ENCODE measurements at regions not wholly inside any gene's neighbourhood (a gene's known extent, or its start where the extent isn't known, plus 50 kb on each side); places are given as distances from the start of the nearest gene placed in this dataset.
A peak's percentile ranks its signal among the peaks of the same experiment; 100 is the strongest.
"Not testable (repeated sequence)": the region's sequence is repeated elsewhere in the genome, so short reads cannot be mapped to it uniquely, and the experiment has no call there.

DNA sequence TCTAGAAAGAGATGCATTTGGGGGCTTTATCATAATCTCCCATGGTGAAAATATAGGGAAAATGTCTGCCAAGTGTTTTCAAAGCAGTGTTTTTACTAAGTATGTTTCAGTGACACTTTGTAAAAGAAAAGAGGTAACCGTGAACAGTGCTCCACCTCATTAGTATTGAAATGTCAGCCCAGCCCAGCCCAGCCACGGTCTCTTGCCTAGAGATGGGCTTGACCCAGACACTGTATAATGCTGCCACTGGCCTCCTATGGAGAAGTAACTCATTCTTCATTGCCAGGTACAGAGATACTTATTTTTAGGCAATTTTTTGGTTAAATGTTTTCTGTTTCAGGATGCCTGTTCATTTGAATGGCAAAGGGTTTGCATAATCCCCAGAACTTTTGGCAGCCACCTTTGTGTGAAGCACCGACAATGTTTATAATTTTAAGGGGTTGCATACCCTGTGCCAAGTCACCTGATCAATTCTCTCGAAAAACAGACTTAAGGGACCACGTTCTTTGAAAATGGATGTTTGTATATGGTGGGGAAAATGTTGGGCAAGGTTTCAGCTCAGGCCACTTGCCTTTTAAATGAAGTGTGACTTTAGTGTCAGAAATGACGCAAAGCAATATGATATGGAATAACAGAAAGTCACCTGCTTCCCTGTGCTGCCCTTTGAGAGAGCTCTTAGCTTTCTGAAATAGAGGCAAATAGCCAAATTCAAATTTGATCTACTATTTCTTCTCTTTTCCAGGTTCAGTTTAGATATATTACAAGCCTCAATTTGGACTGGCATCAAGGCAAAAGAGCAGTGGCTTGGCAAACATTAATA, 314.5 kb upstream of the RGPD4 start:
- WGBS, 2 donors = 51 to 52% methylated on average over 6 of the region's 6 CpGs
- Histone ChIP-seq H3K9me3 (no peaks in the 10 kb centered on the region), H3K27ac (no peak overlapping the region), H3K4me1 (no peaks in the 10 kb centered on the region), H3K4me3 (no peak overlapping the region), H3K36me3 (no peaks in the 10 kb centered on the region), H3K27me3 (no peaks in the 10 kb centered on the region)
- TF ChIP-seq POLR2AphosphoS5 (IDR thresholded peaks at IDR 0.05) = no peak
- TF ChIP-seq CTCF (IDR thresholded peaks at IDR 0.05) = no peak
- peak in 1 of 4 donors; percentile 47 for TF ChIP-seq EP300 (IDR thresholded peaks at IDR 0.05)
- peak in 1 of 2 donors; percentile 24 for DNase-seq
- ATAC-seq (ENCODE audit: low FRiP score in 2 of 2) = peak in 1 of 2 donors; percentile 45

DNA sequence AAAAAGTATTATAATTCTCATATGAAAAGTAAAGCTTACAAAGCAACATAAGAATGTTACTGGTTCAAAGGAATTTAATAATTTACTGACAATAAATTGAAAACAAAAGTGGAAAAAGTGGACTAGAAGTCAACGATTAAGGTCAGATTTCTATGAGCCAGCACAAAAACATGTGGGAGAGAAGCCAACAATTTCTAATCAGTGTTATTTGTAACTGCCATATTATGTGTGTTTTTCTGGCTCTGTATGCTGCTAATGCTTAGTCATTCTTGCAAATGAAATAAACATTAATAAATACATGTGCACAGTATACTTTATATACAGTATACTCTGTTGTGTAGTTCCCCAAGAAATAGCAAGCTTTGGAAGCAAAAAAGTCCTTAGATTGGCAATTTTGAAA, 301.3 kb upstream of the RGPD4 start:
- no peak for DNase-seq
- Histone ChIP-seq H3K4me3 (no peak overlapping the region), H3K27ac (no peak overlapping the region), H3K9me3 (no peaks in the 10 kb centered on the region), H3K27me3 (no peaks in the 10 kb centered on the region), H3K36me3 (no peaks in the 10 kb centered on the region), H3K4me1 (no peaks in the 10 kb centered on the region)
- WGBS, 2 donors = 65 to 72% methylated on average over 1 of the region's 1 CpG
- peak in 1 of 2 donors; percentile 38 for ATAC-seq (ENCODE audit: low FRiP score in 2 of 2)
- TF ChIP-seq POLR2AphosphoS5 (IDR thresholded peaks at IDR 0.05) (no peak), POLR2A (IDR thresholded peaks at IDR 0.05) (no peak), EP300 (IDR thresholded peaks at IDR 0.05) (no peak), CTCF (IDR thresholded peaks at IDR 0.05) (no peak)

- peak in 1 of 2 donors; percentile 78 for ATAC-seq (ENCODE audit: low FRiP score in 2 of 2)
- WGBS, 2 donors = 65 to 88% methylated on average over 1 of the region's 1 CpG
- Histone ChIP-seq H3K9me3 (no peaks in the 10 kb centered on the region), H3K27me3 (no peaks in the 10 kb centered on the region), H3K4me1 (no peaks in the 10 kb centered on the region), H3K27ac (no peak overlapping the region), H3K36me3 (no peaks in the 10 kb centered on the region), H3K4me3 (no peak overlapping the region)
- no peak for TF ChIP-seq POLR2AphosphoS5 (IDR thresholded peaks at IDR 0.05)
- no peak for TF ChIP-seq EP300 (IDR thresholded peaks at IDR 0.05)
- TF ChIP-seq POLR2A (IDR thresholded peaks at IDR 0.05) = no peak
- no peak for DNase-seq
Measured at GRCh38 chr2:107529146-107529545, 297.5 kb upstream of the RGPD4 start.

- H3K27me3 ChIP-seq = no peaks in the 10 kb centered on the region
- no peak for DNase-seq
- H3K4me3 ChIP-seq = no peak overlapping the region
- no peaks in the 10 kb centered on the region for H3K9me3 ChIP-seq
- 88% methylated on average over 1 of the region's 1 CpG for WGBS, 2 donors
- ATAC-seq (ENCODE audit: low FRiP score in 2 of 2) = no peak
- H3K36me3 ChIP-seq = no peaks in the 10 kb centered on the region
- H3K4me1 ChIP-seq = no peaks in the 10 kb centered on the region
- TF ChIP-seq POLR2A (IDR thresholded peaks at IDR 0.05) (no peak), EP300 (IDR thresholded peaks at IDR 0.05) (no peak), POLR2AphosphoS5 (IDR thresholded peaks at IDR 0.05) (no peak), CTCF (IDR thresholded peaks at IDR 0.05) (no peak)
- no peak overlapping the region for H3K27ac ChIP-seq
Measured at GRCh38 chr2:107530046-107530445, 296.6 kb upstream of the RGPD4 start.

GRCh38 chr2:107534926-107535325, 291.8 kb upstream of the RGPD4 start:
- ATAC-seq (ENCODE audit: low FRiP score in 2 of 2) = no peak
- no peaks in the 10 kb centered on the region for H3K9me3 ChIP-seq
- no peaks in the 10 kb centered on the region for H3K36me3 ChIP-seq
- H3K27me3 ChIP-seq = no peaks in the 10 kb centered on the region
- 87 to 94% methylated on average over 9 of the region's 9 CpGs for WGBS, 2 donors
- no peaks in the 10 kb centered on the region for H3K4me1 ChIP-seq
- H3K27ac ChIP-seq = no peak overlapping the region
- TF ChIP-seq POLR2A (IDR thresholded peaks at IDR 0.05) (no peak), EP300 (IDR thresholded peaks at IDR 0.05) (no peak), POLR2AphosphoS5 (IDR thresholded peaks at IDR 0.05) (no peak), CTCF (IDR thresholded peaks at IDR 0.05) (no peak)
- H3K4me3 ChIP-seq = no peak overlapping the region
- DNase-seq = no peak

- not testable (repeated sequence) for H3K4me1 ChIP-seq; H3K9me3 ChIP-seq; ATAC-seq (ENCODE audit: low FRiP score in 2 of 2); H3K27me3 ChIP-seq; H3K27ac ChIP-seq; H3K36me3 ChIP-seq; H3K4me3 ChIP-seq
- peak in 1 of 2 donors; percentile 65 for DNase-seq
- WGBS, 2 donors = 87% methylated on average over 28 of the region's 28 CpGs; no CpG with 5 or more reads in 1 of the 2 donors
Measured at GRCh38 chr2:107535905-107536689, 290.6 kb upstream of the RGPD4 start.

Data from upper lobe of left lung (tissue), 6 donors.